GM21529 (cell line): ENCODE measurements at regions not wholly inside any gene's neighbourhood (a gene's known extent, or its start where the extent isn't known, plus 50 kb on each side); places are given as distances from the start of the nearest gene placed in this dataset.
"Not testable (repeated sequence)": the region's sequence is repeated elsewhere in the genome, so short reads cannot be mapped to it uniquely, and the experiment has no call there.

Source experiments
- ATAC-seq: cut with Tn5 transposase; IDR thresholded peaks from one replicate; pipeline ENCODE4 v1.9.1; 2021; ENCODE audit not compliant: unreplicated experiment

GRCh38 chr21:15566703-15567102 lies 163.1 kb upstream of the USP25 start:
- ATAC-seq = no peak

- no peak for ATAC-seq
These were observed 162.6 kb upstream of the USP25 start for GRCh38 chr21:15567191-15567590.

- ATAC-seq = no peak
These were observed 161.3 kb upstream of the USP25 start for GRCh38 chr21:15568516-15568915.

GRCh38 chr21:15586752-15587427 lies 142.9 kb upstream of the USP25 start:
- no peak for ATAC-seq

- no peak for ATAC-seq
These were observed 137.4 kb upstream of the USP25 start for GRCh38 chr21:15592271-15592860.

GRCh38 chr21:15592957-15593356 lies 136.8 kb upstream of the USP25 start:
- ATAC-seq = no peak

- ATAC-seq = no peak
These were observed 128.4 kb upstream of the USP25 start for GRCh38 chr21:15601390-15601789.

GRCh38 chr21:15604413-15604812 lies 125.4 kb upstream of the USP25 start:
- ATAC-seq = no peak

GRCh38 chr21:15614766-15615165 lies 115.0 kb upstream of the USP25 start:
- no peak for ATAC-seq

GRCh38 chr21:15616864-15617574 lies 112.8 kb upstream of the USP25 start:
- no peak for ATAC-seq

GRCh38 chr21:15617964-15618363 lies 111.8 kb upstream of the USP25 start:
- ATAC-seq = no peak

- no peak for ATAC-seq
These were observed 108.9 kb upstream of the USP25 start for GRCh38 chr21:15620892-15621291.

- no peak for ATAC-seq
These were observed 105.1 kb upstream of the USP25 start for GRCh38 chr21:15624646-15625045.

GRCh38 chr21:15625363-15625762 lies 104.4 kb upstream of the USP25 start:
- ATAC-seq = no peak

GRCh38 chr21:15626031-15626430 lies 103.8 kb upstream of the USP25 start:
- ATAC-seq = no peak

GRCh38 chr21:15627011-15627410 lies 102.8 kb upstream of the USP25 start:
- no peak for ATAC-seq

- no peak for ATAC-seq
These were observed 102.0 kb upstream of the USP25 start for GRCh38 chr21:15627823-15628222.

- ATAC-seq = no peak
These were observed 98.4 kb upstream of the USP25 start for GRCh38 chr21:15631342-15631741.

GRCh38 chr21:15634541-15634940 lies 95.2 kb upstream of the USP25 start:
- not testable (repeated sequence) for ATAC-seq

- ATAC-seq = no peak
These were observed 90.8 kb upstream of the USP25 start for GRCh38 chr21:15638856-15639549.

GRCh38 chr21:15640113-15640512 lies 89.7 kb upstream of the USP25 start:
- ATAC-seq = not testable (repeated sequence)

- ATAC-seq = no peak
These were observed 85.3 kb upstream of the USP25 start for GRCh38 chr21:15644489-15644888.
